Subcutaneous abdominal adipose tissue (tissue), 5 donors: ENCODE measurements at regions not wholly inside any gene's neighbourhood (a gene's known extent, or its start where the extent isn't known, plus 50 kb on each side); places are given as distances from the start of the nearest gene placed in this dataset.

ENCODE experiments used
- H3K27ac ChIP-seq: one replicate; pipeline ENCODE4 v1.7.0; 2013; ENCODE audit warnings: low read depth, mild to moderate bottlenecking, inconsistent platforms, low read length, moderate library complexity
- H3K27me3 ChIP-seq, 5 donors: one replicate each; pipeline ENCODE4 v1.7.0; 2013; ENCODE audit warnings: low read length in 5 of 5, inconsistent platforms in 1 of 5; ENCODE audit not compliant: control insufficient read depth in 5 of 5, insufficient read depth in 4 of 5
- H3K36me3 ChIP-seq, 5 donors: one replicate each; pipeline ENCODE4 v1.7.0; 2013; ENCODE audit warnings: low read length in 5 of 5; ENCODE audit not compliant: control insufficient read depth in 5 of 5, insufficient read depth in 5 of 5
- H3K4me1 ChIP-seq, 5 donors: one replicate each; pipeline ENCODE4 v1.7.0; 2013; ENCODE audit warnings: low read length in 5 of 5, mild to moderate bottlenecking in 3 of 5, moderate library complexity in 1 of 5; ENCODE audit not compliant: control insufficient read depth in 5 of 5, insufficient read depth in 5 of 5
- H3K4me3 ChIP-seq, 5 donors: one replicate each; pipeline ENCODE4 v1.7.0; 2013; ENCODE audit warnings: low read length in 5 of 5, low read depth in 1 of 5
- H3K9ac ChIP-seq, 5 donors: one replicate each; pipeline ENCODE4 v1.7.0; 2013; ENCODE audit warnings: low read length in 5 of 5, mild to moderate bottlenecking in 4 of 5, moderate library complexity in 3 of 5
- H3K9me3 ChIP-seq, 5 donors: one replicate each; pipeline ENCODE4 v1.7.0; 2013; ENCODE audit warnings: low read length in 5 of 5; ENCODE audit not compliant: control insufficient read depth in 5 of 5
- donor health status: healthy.
- donor health status: healthy.
- donor health status: healthy.
- donor health status: healthy.
- donor health status: healthy.

GRCh38 chr4:181204109-181204508 is 1039.1 kb upstream of the TENM3 start:
- no peaks in the 10 kb centered on the region for H3K27me3 ChIP-seq
- no peaks in the 10 kb centered on the region for H3K9me3 ChIP-seq
- no peaks in the 10 kb centered on the region for H3K36me3 ChIP-seq
- H3K27ac ChIP-seq = no peak overlapping the region
- H3K9ac ChIP-seq = no peak overlapping the region
- H3K4me3 ChIP-seq = no peak overlapping the region
- H3K4me1 ChIP-seq = no peaks in the 10 kb centered on the region

DNA sequence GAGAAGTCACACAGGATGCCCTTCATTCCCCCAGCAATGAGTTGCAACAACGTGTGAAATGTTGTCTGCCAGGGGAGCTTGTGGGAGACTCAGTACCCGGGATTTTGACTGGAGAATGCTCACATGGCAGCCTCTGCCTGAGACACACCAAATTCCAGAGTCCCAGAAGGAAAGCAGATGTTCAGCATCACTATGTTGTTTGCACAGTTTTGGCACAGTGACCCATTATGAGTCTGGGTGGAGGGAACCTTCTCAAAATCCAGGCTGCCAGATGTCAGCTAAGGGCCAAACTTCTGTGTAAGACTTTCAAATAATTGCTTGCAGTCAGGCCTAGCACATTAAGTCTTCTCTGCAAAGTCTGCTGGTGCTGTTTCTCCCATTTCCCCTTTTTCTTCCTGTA is 1029.7 kb upstream of the TENM3 start:
- Histone ChIP-seq H3K4me1 (no peaks in the 10 kb centered on the region), H3K9me3 (no peaks in the 10 kb centered on the region), H3K9ac (no peak overlapping the region), H3K36me3 (no peaks in the 10 kb centered on the region), H3K27me3 (no peaks in the 10 kb centered on the region), H3K4me3 (no peak overlapping the region), H3K27ac (no peak overlapping the region)

GRCh38 chr4:181216501-181216900 is 1026.7 kb upstream of the TENM3 start:
- H3K4me3 ChIP-seq = no peak overlapping the region
- no peaks in the 10 kb centered on the region for H3K27me3 ChIP-seq
- H3K4me1 ChIP-seq = no peaks in the 10 kb centered on the region
- H3K9me3 ChIP-seq = no peaks in the 10 kb centered on the region
- no peaks in the 10 kb centered on the region for H3K36me3 ChIP-seq
- no peak overlapping the region for H3K27ac ChIP-seq
- H3K9ac ChIP-seq = no peak overlapping the region

DNA sequence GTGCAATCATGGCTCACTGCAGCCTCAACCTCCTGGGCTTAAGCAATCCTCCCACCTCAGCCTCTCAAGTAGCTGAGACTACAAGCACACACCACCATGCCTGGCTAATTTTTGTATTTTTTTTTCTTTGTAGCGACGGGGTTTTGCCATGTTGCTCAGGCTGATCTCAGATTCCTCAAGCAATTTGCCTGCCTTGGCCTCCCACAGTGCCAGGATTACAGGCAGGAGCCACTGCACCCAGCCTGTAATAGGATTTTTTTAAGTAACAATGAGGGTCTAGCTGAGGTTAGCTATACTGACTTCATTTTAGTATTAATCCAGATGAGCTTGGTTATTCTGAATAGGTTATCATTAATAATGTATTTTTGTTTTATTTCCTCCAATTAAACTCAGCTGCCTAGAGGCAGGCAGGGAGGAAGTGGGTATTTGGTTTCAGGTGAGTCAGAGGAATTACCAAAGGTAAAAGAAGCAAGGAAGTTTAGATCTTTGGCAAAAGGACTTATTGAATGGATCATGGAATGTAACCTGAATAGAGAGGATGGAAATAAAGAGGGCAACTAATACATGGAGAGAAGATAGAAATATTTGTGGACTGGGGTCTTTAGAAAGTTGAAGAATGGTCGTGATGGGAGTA is 1023.3 kb upstream of the TENM3 start:
- Histone ChIP-seq H3K27ac (no peak overlapping the region), H3K4me1 (no peaks in the 10 kb centered on the region), H3K36me3 (no peaks in the 10 kb centered on the region), H3K27me3 (no peaks in the 10 kb centered on the region), H3K9ac (no peak overlapping the region), H3K9me3 (no peaks in the 10 kb centered on the region), H3K4me3 (no peak overlapping the region)

GRCh38 chr4:181224852-181225251 is 1018.4 kb upstream of the TENM3 start:
- H3K4me3 ChIP-seq = no peak overlapping the region
- H3K9me3 ChIP-seq = no peaks in the 10 kb centered on the region
- no peak overlapping the region for H3K9ac ChIP-seq
- no peaks in the 10 kb centered on the region for H3K4me1 ChIP-seq
- no peak overlapping the region for H3K27ac ChIP-seq
- H3K27me3 ChIP-seq = no peaks in the 10 kb centered on the region
- H3K36me3 ChIP-seq = no peaks in the 10 kb centered on the region

GRCh38 chr4:181225616-181226261 is 1017.5 kb upstream of the TENM3 start:
- no peak overlapping the region for H3K27ac ChIP-seq
- H3K4me1 ChIP-seq = no peaks in the 10 kb centered on the region

GRCh38 chr4:181234951-181235680 is 1008.1 kb upstream of the TENM3 start:
- Histone ChIP-seq H3K9me3 (no peaks in the 10 kb centered on the region), H3K4me1 (no peaks in the 10 kb centered on the region), H3K9ac (no peak overlapping the region), H3K27ac (no peak overlapping the region), H3K36me3 (no peaks in the 10 kb centered on the region), H3K27me3 (no peaks in the 10 kb centered on the region), H3K4me3 (no peak overlapping the region)

More at GRCh38 chr4:181225616-181226261, 1017.5 kb upstream of the TENM3 start:
- H3K27me3 ChIP-seq = no peaks in the 10 kb centered on the region
- no peaks in the 10 kb centered on the region for H3K9me3 ChIP-seq
- H3K36me3 ChIP-seq = no peaks in the 10 kb centered on the region
- H3K4me3 ChIP-seq = no peak overlapping the region
- no peak overlapping the region for H3K9ac ChIP-seq

DNA sequence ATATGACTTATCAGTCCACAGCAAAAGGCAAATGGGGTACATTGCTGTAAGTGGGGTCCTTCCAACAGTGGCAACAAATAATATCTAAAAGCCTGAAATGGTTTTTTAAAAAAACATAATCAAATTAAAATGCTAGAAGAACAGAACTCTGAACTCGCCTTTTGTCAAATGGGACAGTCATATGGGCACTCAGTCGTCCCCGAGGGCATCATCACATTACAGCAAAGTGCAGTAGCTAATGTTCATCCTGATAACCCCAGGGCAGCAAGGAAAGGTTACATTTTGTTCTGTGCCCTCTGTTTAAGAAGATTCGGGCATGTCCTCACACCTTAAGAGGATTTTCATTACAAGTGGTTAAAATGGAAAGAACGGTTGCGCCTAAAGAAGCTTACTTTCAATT is 997.9 kb upstream of the TENM3 start:
- peaks cover 0 to 2% (median 0%) of the 10 kb centered on the region in 5 donors for H3K27me3 ChIP-seq
- H3K9ac ChIP-seq = no peak overlapping the region
- H3K4me1 ChIP-seq = no peaks in the 10 kb centered on the region
- no peak overlapping the region for H3K4me3 ChIP-seq
- H3K36me3 ChIP-seq = no peaks in the 10 kb centered on the region
- no peaks in the 10 kb centered on the region for H3K9me3 ChIP-seq
- H3K27ac ChIP-seq = no peak overlapping the region

GRCh38 chr4:181249031-181249430 is 994.2 kb upstream of the TENM3 start:
- Histone ChIP-seq H3K9me3 (no peaks in the 10 kb centered on the region), H3K9ac (no peak overlapping the region), H3K4me1 (no peaks in the 10 kb centered on the region), H3K4me3 (no peak overlapping the region), H3K27ac (no peak overlapping the region), H3K36me3 (no peaks in the 10 kb centered on the region), H3K27me3 (peaks cover 0 to 2% (median 0%) of the 10 kb centered on the region in 5 donors)

DNA sequence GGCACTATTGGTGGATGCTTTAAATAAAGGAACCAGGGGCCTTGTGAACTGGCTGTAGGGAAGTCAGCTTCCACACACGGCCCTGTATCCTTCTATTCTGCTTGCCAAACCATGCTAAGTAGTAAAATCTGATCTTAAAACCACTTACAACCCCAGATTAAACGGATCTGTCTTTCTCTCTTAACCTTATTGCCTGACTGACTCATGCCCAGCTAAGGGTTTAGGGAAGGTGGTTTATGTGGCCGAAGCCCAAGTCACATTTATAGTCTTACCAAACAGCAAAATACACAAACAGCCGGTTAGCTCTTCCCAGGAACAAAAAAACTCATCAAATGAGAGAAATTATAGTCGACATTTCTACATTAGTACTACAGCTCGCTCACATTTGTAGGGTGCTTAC is 988.4 kb upstream of the TENM3 start:
- no peaks in the 10 kb centered on the region for H3K9me3 ChIP-seq
- no peaks in the 10 kb centered on the region for H3K27me3 ChIP-seq
- H3K27ac ChIP-seq = no peak overlapping the region
- no peak overlapping the region for H3K4me3 ChIP-seq
- H3K4me1 ChIP-seq = no peaks in the 10 kb centered on the region
- no peaks in the 10 kb centered on the region for H3K36me3 ChIP-seq
- no peak overlapping the region for H3K9ac ChIP-seq
